ENCODE measurements at regions not wholly inside any gene's neighbourhood (a gene's known extent, or its start where the extent isn't known, plus 50 kb on each side); places are given as distances from the start of the nearest gene placed in this dataset.
"Not testable (repeated sequence)": the region's sequence is repeated elsewhere in the genome, so short reads cannot be mapped to it uniquely, and the experiment has no call there.

GRCh38 chr4:145279122-145279960 lies 99.0 kb upstream of the OTUD4 start:
- no peak for TF ChIP-seq PAX5 (IDR thresholded peaks at IDR 0.05; ENCODE audit: insufficient read depth, low read length, severe bottlenecking)
- no peak for TF ChIP-seq POLR2AphosphoS5 (IDR thresholded peaks at IDR 0.05; ENCODE audit: low read depth, low read length)
- no peak for TF ChIP-seq POLR2A (IDR thresholded peaks at IDR 0.05; ENCODE audit: low read depth, low read length)
- no peak for TF ChIP-seq TAF1 (IDR thresholded peaks at IDR 0.05; ENCODE audit: low read depth, low read length)
- no peak for TF ChIP-seq POU2F2 (IDR thresholded peaks at IDR 0.05; ENCODE audit: low read depth, low read length)
- no peak for TF ChIP-seq SPI1 (IDR thresholded peaks at IDR 0.05; ENCODE audit: low read depth, low read length)
- FAIRE-seq (no peak), DNase-seq (ENCODE audit: insufficient read length, low spot score) (no peak)

GRCh38 chr4:145278341-145279121 lies 98.1 kb upstream of the OTUD4 start:
- FAIRE-seq (no peak), DNase-seq (ENCODE audit: insufficient read length, low spot score) (no peak)
- TF ChIP-seq POU2F2 (IDR thresholded peaks at IDR 0.05; ENCODE audit: low read depth, low read length) (no peak), POLR2A (IDR thresholded peaks at IDR 0.05; ENCODE audit: low read depth, low read length) (no peak), POLR2AphosphoS5 (IDR thresholded peaks at IDR 0.05; ENCODE audit: low read depth, low read length) (no peak), SPI1 (IDR thresholded peaks at IDR 0.05; ENCODE audit: low read depth, low read length) (no peak), PAX5 (IDR thresholded peaks at IDR 0.05; ENCODE audit: insufficient read depth, low read length, severe bottlenecking) (no peak), TAF1 (IDR thresholded peaks at IDR 0.05; ENCODE audit: low read depth, low read length) (no peak)

GRCh38 chr4:145277011-145277410 lies 96.6 kb upstream of the OTUD4 start:
- FAIRE-seq (no peak), DNase-seq (ENCODE audit: insufficient read length, low spot score) (no peak)
- TF ChIP-seq TAF1 (IDR thresholded peaks at IDR 0.05; ENCODE audit: low read depth, low read length): no peak

- FAIRE-seq: no peak
- TF ChIP-seq POU2F2 (IDR thresholded peaks at IDR 0.05; ENCODE audit: low read depth, low read length) (no peak), PAX5 (IDR thresholded peaks at IDR 0.05; ENCODE audit: insufficient read depth, low read length, severe bottlenecking) (no peak), SPI1 (IDR thresholded peaks at IDR 0.05; ENCODE audit: low read depth, low read length) (no peak), POLR2A (IDR thresholded peaks at IDR 0.05; ENCODE audit: low read depth, low read length) (no peak), TAF1 (IDR thresholded peaks at IDR 0.05; ENCODE audit: low read depth, low read length) (no peak), POLR2AphosphoS5 (IDR thresholded peaks at IDR 0.05; ENCODE audit: low read depth, low read length) (no peak)
- DNase-seq (ENCODE audit: insufficient read length, low spot score): no peak
Measured at GRCh38 chr4:145276050-145276449, 95.7 kb upstream of the OTUD4 start.

DNA sequence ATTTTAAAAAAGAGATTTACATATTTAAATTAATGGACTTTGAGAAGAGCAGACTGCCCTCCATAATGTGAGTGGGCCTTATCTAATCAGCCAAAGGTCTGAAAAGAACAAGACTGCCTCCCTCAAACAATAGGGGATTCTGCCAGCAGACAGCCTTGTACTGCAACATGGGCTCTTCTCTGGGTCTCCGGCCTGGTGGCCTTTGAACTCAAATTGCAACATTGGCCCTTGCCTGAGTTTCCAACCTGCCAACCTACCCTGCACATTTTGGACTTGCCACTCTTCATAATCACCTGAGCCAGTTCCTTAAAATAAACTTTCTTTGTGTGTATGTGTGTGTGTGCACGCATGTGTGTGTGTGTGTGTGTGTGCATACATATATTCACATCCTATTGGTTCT lies 90.8 kb upstream of the OTUD4 start:
- FAIRE-seq: no peak
- TF ChIP-seq TAF1 (IDR thresholded peaks at IDR 0.05; ENCODE audit: low read depth, low read length) (no peak), POU2F2 (IDR thresholded peaks at IDR 0.05; ENCODE audit: low read depth, low read length) (no peak), SPI1 (IDR thresholded peaks at IDR 0.05; ENCODE audit: low read depth, low read length) (no peak), POLR2AphosphoS5 (IDR thresholded peaks at IDR 0.05; ENCODE audit: low read depth, low read length) (no peak), POLR2A (IDR thresholded peaks at IDR 0.05; ENCODE audit: low read depth, low read length) (no peak), PAX5 (IDR thresholded peaks at IDR 0.05; ENCODE audit: insufficient read depth, low read length, severe bottlenecking) (no peak)
- DNase-seq (ENCODE audit: insufficient read length, low spot score): no peak

- FAIRE-seq: no peak
- DNase-seq (ENCODE audit: insufficient read length, low spot score): no peak
- no peak for TF ChIP-seq POLR2A (IDR thresholded peaks at IDR 0.05; ENCODE audit: low read depth, low read length)
Measured at GRCh38 chr4:145266881-145267280, 86.5 kb upstream of the OTUD4 start.

DNA sequence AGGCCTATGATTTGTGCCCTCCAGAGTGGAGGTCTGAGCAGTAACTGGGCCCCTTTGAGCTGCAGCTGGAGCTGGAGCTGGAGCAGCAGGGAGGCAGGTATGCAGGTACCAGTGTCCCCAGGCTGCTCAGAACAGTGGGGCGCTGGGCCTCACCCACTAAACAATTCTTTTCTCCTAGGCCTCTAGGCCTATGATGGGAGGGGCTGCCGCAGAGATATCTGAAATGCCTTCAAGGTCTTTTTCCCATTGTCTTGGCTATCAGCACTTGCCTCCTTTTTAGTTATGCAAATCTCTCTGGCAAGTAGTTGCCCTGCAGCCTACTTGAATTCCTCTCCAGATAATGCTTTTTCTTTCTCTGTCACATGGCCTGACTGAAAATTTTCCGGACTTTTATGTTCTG lies 79.7 kb upstream of the OTUD4 start:
- DNase-seq (ENCODE audit: insufficient read length, low spot score): no peak
- FAIRE-seq: no peak
- no peak for TF ChIP-seq TAF1 (IDR thresholded peaks at IDR 0.05; ENCODE audit: low read depth, low read length)
- TF ChIP-seq POLR2A (IDR thresholded peaks at IDR 0.05; ENCODE audit: low read depth, low read length): no peak
- no peak for TF ChIP-seq POLR2AphosphoS5 (IDR thresholded peaks at IDR 0.05; ENCODE audit: low read depth, low read length)
- no peak for TF ChIP-seq SPI1 (IDR thresholded peaks at IDR 0.05; ENCODE audit: low read depth, low read length)
- no peak for TF ChIP-seq POU2F2 (IDR thresholded peaks at IDR 0.05; ENCODE audit: low read depth, low read length)
- no peak for TF ChIP-seq PAX5 (IDR thresholded peaks at IDR 0.05; ENCODE audit: insufficient read depth, low read length, severe bottlenecking)

GRCh38 chr4:145255311-145255710 lies 74.9 kb upstream of the OTUD4 start:
- DNase-seq (ENCODE audit: insufficient read length, low spot score); FAIRE-seq: not testable (repeated sequence)

DNA sequence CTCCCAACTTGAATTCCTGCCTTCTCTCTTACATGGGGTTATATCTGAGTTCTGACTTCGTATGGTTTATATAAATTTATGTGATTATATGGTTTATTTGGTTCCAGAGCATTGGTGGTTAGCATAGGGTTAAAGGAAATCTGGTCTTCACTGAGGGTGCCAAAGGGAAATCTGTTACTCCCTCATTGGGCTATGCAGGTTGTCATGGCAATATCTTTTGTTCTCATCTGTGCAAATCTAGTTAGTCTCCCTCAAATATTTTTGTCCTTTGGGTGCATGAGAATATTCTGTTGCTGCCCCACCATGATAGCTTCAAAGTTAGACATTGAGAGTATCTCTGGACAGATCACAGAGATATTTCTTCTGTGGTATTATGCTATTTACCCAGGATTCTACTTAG lies 71.8 kb upstream of the OTUD4 start:
- TF ChIP-seq POLR2A (IDR thresholded peaks at IDR 0.05; ENCODE audit: low read depth, low read length) (no peak), TAF1 (IDR thresholded peaks at IDR 0.05; ENCODE audit: low read depth, low read length) (no peak)
- DNase-seq (ENCODE audit: insufficient read length, low spot score) (no peak), FAIRE-seq (no peak)

DNA sequence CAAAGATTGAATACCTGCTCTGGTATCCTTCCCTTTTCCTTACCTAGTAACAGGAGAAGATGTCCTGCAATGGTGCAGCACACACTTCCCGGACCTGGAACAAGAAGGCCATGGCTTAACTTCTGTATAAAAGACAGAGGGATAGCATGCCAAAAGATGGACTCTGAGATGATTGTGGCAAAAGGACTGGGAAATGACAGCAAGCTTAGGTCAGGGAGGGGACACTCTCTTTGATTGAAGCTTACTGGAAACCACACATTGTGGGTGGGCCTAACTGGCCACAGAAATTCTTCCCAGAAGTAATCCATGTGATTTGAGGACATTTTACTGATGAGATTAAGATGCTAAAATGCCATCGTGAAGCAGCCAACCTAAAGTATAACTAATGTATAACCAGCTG lies 71.0 kb upstream of the OTUD4 start:
- TF ChIP-seq PAX5 (IDR thresholded peaks at IDR 0.05; ENCODE audit: insufficient read depth, low read length, severe bottlenecking): no peak
- TF ChIP-seq POLR2A (IDR thresholded peaks at IDR 0.05; ENCODE audit: low read depth, low read length): no peak
- no peak for TF ChIP-seq POLR2AphosphoS5 (IDR thresholded peaks at IDR 0.05; ENCODE audit: low read depth, low read length)
- FAIRE-seq (no peak), DNase-seq (ENCODE audit: insufficient read length, low spot score) (no peak)
